Inflammatory macrophage (primary cell): ENCODE measurements at regions not wholly inside any gene's neighbourhood (a gene's known extent, or its start where the extent isn't known, plus 50 kb on each side); places are given as distances from the start of the nearest gene placed in this dataset.
"Not testable (repeated sequence)": the region's sequence is repeated elsewhere in the genome, so short reads cannot be mapped to it uniquely, and the experiment has no call there.

Experiments
- DNase-seq, 2 donors: peaks; one replicate each; pipeline ENCODE4 v3.0.0-alpha.2; 2020 to 2022

GRCh38 chr5:25764733-25765132 is 1120.0 kb upstream of the CDH10 start:
- no peak for DNase-seq

- no peak for DNase-seq
Measured at GRCh38 chr5:25763781-25764180, 1119.0 kb upstream of the CDH10 start.

- DNase-seq, result no peak
Measured at GRCh38 chr5:25754895-25755294, 1110.1 kb upstream of the CDH10 start.

GRCh38 chr5:25744908-25745307 is 1100.1 kb upstream of the CDH10 start:
- no peak for DNase-seq

- no peak for DNase-seq
Measured at GRCh38 chr5:25716680-25717079, 1071.9 kb upstream of the CDH10 start.

- no peak for DNase-seq
Measured at GRCh38 chr5:25713259-25713658, 1068.5 kb upstream of the CDH10 start.

- no peak for DNase-seq
Measured at GRCh38 chr5:25707093-25707492, 1062.3 kb upstream of the CDH10 start.

GRCh38 chr5:25701936-25702335 is 1057.2 kb upstream of the CDH10 start:
- DNase-seq, result no peak

GRCh38 chr5:25694801-25695200 is 1050.0 kb upstream of the CDH10 start:
- no peak for DNase-seq

- no peak for DNase-seq
Measured at GRCh38 chr5:25688156-25688555, 1043.4 kb upstream of the CDH10 start.

- DNase-seq, result no peak
Measured at GRCh38 chr5:25669645-25670401, 1025.0 kb upstream of the CDH10 start.

GRCh38 chr5:25662610-25663009 is 1017.8 kb upstream of the CDH10 start:
- DNase-seq, result no peak

GRCh38 chr5:25650316-25650715 is 1005.5 kb upstream of the CDH10 start:
- DNase-seq, result not testable (repeated sequence)

- DNase-seq, result no peak
Measured at GRCh38 chr5:25649628-25650265, 1005.0 kb upstream of the CDH10 start.

GRCh38 chr5:25646421-25647341 is 1001.9 kb upstream of the CDH10 start:
- DNase-seq, result no peak

- DNase-seq, result no peak
Measured at GRCh38 chr5:25641124-25641523, 996.3 kb upstream of the CDH10 start.

- no peak for DNase-seq
Measured at GRCh38 chr5:25619273-25619672, 974.5 kb upstream of the CDH10 start.

GRCh38 chr5:25618821-25619220 is 974.0 kb upstream of the CDH10 start:
- DNase-seq, result no peak

GRCh38 chr5:25614466-25614865 is 969.7 kb upstream of the CDH10 start:
- no peak for DNase-seq

- no peak for DNase-seq
Measured at GRCh38 chr5:25604681-25605080, 959.9 kb upstream of the CDH10 start.

GRCh38 chr5:25579111-25579510 is 934.3 kb upstream of the CDH10 start:
- DNase-seq, result no peak

GRCh38 chr5:25573691-25574090 is 928.9 kb upstream of the CDH10 start:
- no peak for DNase-seq

GRCh38 chr5:25570067-25570583 is 925.3 kb upstream of the CDH10 start:
- no peak for DNase-seq
